ENCODE measurements at regions not wholly inside any gene's neighbourhood (a gene's known extent, or its start where the extent isn't known, plus 50 kb on each side); places are given as distances from the start of the nearest gene placed in this dataset.

- TF ChIP-seq TAF1 (IDR thresholded peaks at IDR 0.05; ENCODE audit: borderline replicate concordance, low read depth, low read length), result no peak
- no peak for TF ChIP-seq POLR2A (IDR thresholded peaks at IDR 0.05; ENCODE audit: low read depth, low read length)
- no peak for TF ChIP-seq POLR2AphosphoS5 (IDR thresholded peaks at IDR 0.05; ENCODE audit: low read depth, low read length)
Observed at GRCh38 chr2:30351116-30351515, 95.9 kb upstream of the LCLAT1 start.

Measured in GM12892 (cell line).